HepG2 (cell line): ENCODE measurements at regions not wholly inside any gene's neighbourhood (a gene's known extent, or its start where the extent isn't known, plus 50 kb on each side); places are given as distances from the start of the nearest gene placed in this dataset.

ENCODE experiments used
- CTCF ChIP-seq: sonication (generic); formaldehyde crosslinking; IDR thresholded peaks from 2 replicates; pipeline ENCODE4 v1.5.0; 2020; ENCODE audit warnings: mild to moderate bottlenecking, missing genetic modification reagents, moderate library complexity
- HDAC1 ChIP-seq: sonication (generic); formaldehyde crosslinking; IDR thresholded peaks from 2 replicates; pipeline ENCODE4 v1.5.1; 2020; ENCODE audit warnings: mild to moderate bottlenecking, missing genetic modification reagents
- MED8 ChIP-seq: sonication (generic); formaldehyde crosslinking; IDR thresholded peaks from 2 replicates; pipeline ENCODE4 v1.8.1; 2023; ENCODE audit warnings: mild to moderate bottlenecking, missing genetic modification reagents; ENCODE audit not compliant: insufficient replicate concordance
- NBN ChIP-seq: fragments of 450-650 bp; conservative IDR thresholded peaks from 2 replicates; pipeline ENCODE4 v1.6.1; 2017
- POLR2A ChIP-seq, 2 experiments: IDR thresholded peaks; 2 replicates each; pipeline ENCODE4 v1.6.1; 2011; ENCODE audit warnings: low read depth in 2 of 2, low read length in 2 of 2, mild to moderate bottlenecking in 1 of 2, moderate library complexity in 1 of 2; ENCODE audit not compliant: insufficient read depth in 1 of 2
- STAT6 ChIP-seq: sonication (generic); formaldehyde crosslinking; IDR thresholded peaks from 2 replicates; pipeline ENCODE4 v1.4.0; 2020; ENCODE audit warnings: missing genetic modification reagents, mild to moderate bottlenecking, borderline replicate concordance
- TAF1 ChIP-seq: sonication (generic); formaldehyde crosslinking; IDR thresholded peaks from 2 replicates; pipeline ENCODE4 v1.4.0; 2020; ENCODE audit warnings: missing genetic modification reagents
- TF ChIP-seq, protein P1 (sequence below): sonication (generic); formaldehyde crosslinking; IDR thresholded peaks from 2 replicates; pipeline ENCODE4 v1.5.0; 2020; ENCODE audit warnings: missing genetic modification reagents

GRCh38 chr22:17271711-17272451, 52.6 kb upstream of the ADA2 start:
- TF ChIP-seq, protein P1, sequence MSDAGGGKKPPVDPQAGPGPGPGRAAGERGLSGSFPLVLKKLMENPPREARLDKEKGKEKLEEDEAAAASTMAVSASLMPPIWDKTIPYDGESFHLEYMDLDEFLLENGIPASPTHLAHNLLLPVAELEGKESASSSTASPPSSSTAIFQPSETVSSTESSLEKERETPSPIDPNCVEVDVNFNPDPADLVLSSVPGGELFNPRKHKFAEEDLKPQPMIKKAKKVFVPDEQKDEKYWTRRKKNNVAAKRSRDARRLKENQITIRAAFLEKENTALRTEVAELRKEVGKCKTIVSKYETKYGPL (CRISPR knock-in tag), result no peak
- no peak for TF ChIP-seq CTCF (CRISPR knock-in tag)
- TF ChIP-seq HDAC1 (CRISPR knock-in tag), result no peak
- TF ChIP-seq POLR2A (IDR thresholded peaks at IDR 0.05; ENCODE audit: insufficient read depth in 1 of 2, low read depth in 2 of 2, low read length in 2 of 2), result no peak
- no peak for TF ChIP-seq NBN
- no peak for TF ChIP-seq MED8
- TF ChIP-seq TAF1, result no peak
- TF ChIP-seq STAT6 (CRISPR knock-in tag), result no peak
